ENCODE measurements at regions not wholly inside any gene's neighbourhood (a gene's known extent, or its start where the extent isn't known, plus 50 kb on each side); places are given as distances from the start of the nearest gene placed in this dataset.
A peak's percentile ranks its signal among the peaks of the same experiment; 100 is the strongest.
"Not testable (repeated sequence)": the region's sequence is repeated elsewhere in the genome, so short reads cannot be mapped to it uniquely, and the experiment has no call there.

- no peaks in the 10 kb centered on the region for H3K27me3 Mint-ChIP-seq
- ChIA-PET CTCF (ENCODE audit: partially characterized antibody) (no interaction called here), POLR2A (ENCODE audit: partially characterized antibody) (no interaction called here)
- H3K36me3 ChIP-seq (ENCODE audit: insufficient read depth, low read length): no peaks in the 10 kb centered on the region
- H3K9me3 ChIP-seq (ENCODE audit: control insufficient read depth in 1 of 2, low read length in 2 of 2): no peaks in the 10 kb centered on the region
- no peaks in the 10 kb centered on the region for H3K4me1 Mint-ChIP-seq
- no peak overlapping the region for H3K27ac ChIP-seq (ENCODE audit: low read depth, low read length)
- no peak overlapping the region for H3K27ac Mint-ChIP-seq
- H3K4me3 Mint-ChIP-seq: no peak overlapping the region
- DNase-seq: no peak
- no peak overlapping the region for H3K4me3 ChIP-seq (ENCODE audit: low read length in 2 of 2)
- H3K36me3 Mint-ChIP-seq: no peaks in the 10 kb centered on the region
- intact Hi-C loops (cut with micrococcal nuclease): no loop called here
- no peaks in the 10 kb centered on the region for H3K27me3 ChIP-seq (ENCODE audit: insufficient read depth, low read length)
- no peaks in the 10 kb centered on the region for H3K4me1 ChIP-seq (ENCODE audit: insufficient read depth, low read length)
- peaks cover 0 to 2% (median 0%) of the 10 kb centered on the region in 8 donors for H3K9me3 Mint-ChIP-seq
Measured at GRCh38 chr3:150236316-150237082, 171.6 kb upstream of the TSC22D2 start.

- ChIA-PET CTCF (ENCODE audit: partially characterized antibody) (no interaction called here), POLR2A (ENCODE audit: partially characterized antibody) (no interaction called here)
- H3K27ac ChIP-seq (ENCODE audit: low read depth, low read length): no peak overlapping the region
- Mint-ChIP-seq H3K4me3 (no peak overlapping the region), H3K4me1 (no peaks in the 10 kb centered on the region), H3K27ac (no peak overlapping the region), H3K9me3 (peaks cover 0 to 2% (median 0%) of the 10 kb centered on the region in 8 donors), H3K27me3 (no peaks in the 10 kb centered on the region), H3K36me3 (no peaks in the 10 kb centered on the region)
- no peaks in the 10 kb centered on the region for H3K36me3 ChIP-seq (ENCODE audit: insufficient read depth, low read length)
- H3K4me1 ChIP-seq (ENCODE audit: insufficient read depth, low read length): no peaks in the 10 kb centered on the region
- intact Hi-C loops (cut with micrococcal nuclease): no loop called here
- no peaks in the 10 kb centered on the region for H3K27me3 ChIP-seq (ENCODE audit: insufficient read depth, low read length)
- no peak for DNase-seq
- no peaks in the 10 kb centered on the region for H3K9me3 ChIP-seq (ENCODE audit: control insufficient read depth in 1 of 2, low read length in 2 of 2)
- no peak overlapping the region for H3K4me3 ChIP-seq (ENCODE audit: low read length in 2 of 2)
Measured at GRCh38 chr3:150235799-150236198, 172.3 kb upstream of the TSC22D2 start.

- Histone ChIP-seq H3K36me3 (ENCODE audit: insufficient read depth, low read length) (no peaks in the 10 kb centered on the region), H3K4me1 (ENCODE audit: insufficient read depth, low read length) (no peaks in the 10 kb centered on the region), H3K4me3 (ENCODE audit: low read length in 2 of 2) (no peak overlapping the region), H3K27me3 (ENCODE audit: insufficient read depth, low read length) (no peaks in the 10 kb centered on the region), H3K9me3 (ENCODE audit: control insufficient read depth in 1 of 2, low read length in 2 of 2) (no peaks in the 10 kb centered on the region), H3K27ac (ENCODE audit: low read depth, low read length) (no peak overlapping the region)
- intact Hi-C loops (cut with micrococcal nuclease): no loop called here
- Mint-ChIP-seq H3K4me1 (no peaks in the 10 kb centered on the region), H3K9me3 (no peaks in the 10 kb centered on the region), H3K4me3 (no peak overlapping the region), H3K36me3 (no peaks in the 10 kb centered on the region), H3K27ac (no peak overlapping the region), H3K27me3 (no peaks in the 10 kb centered on the region)
- ChIA-PET CTCF (ENCODE audit: partially characterized antibody) (interaction anchor here (1.3 kb wide), 2 partner anchors 10 to 12 kb away, joined by 3 to 9 read pairs; no protein-coding TSS in a partner anchor), POLR2A (ENCODE audit: partially characterized antibody) (no interaction called here)
- DNase-seq: no peak
Measured at GRCh38 chr3:150232992-150233451, 175.1 kb upstream of the TSC22D2 start.

GRCh38 chr3:150230037-150230436 lies 178.1 kb upstream of the TSC22D2 start:
- Histone ChIP-seq H3K9me3 (ENCODE audit: control insufficient read depth in 1 of 2, low read length in 2 of 2) (no peaks in the 10 kb centered on the region), H3K4me1 (ENCODE audit: insufficient read depth, low read length) (no peaks in the 10 kb centered on the region), H3K27me3 (ENCODE audit: insufficient read depth, low read length) (no peaks in the 10 kb centered on the region), H3K4me3 (ENCODE audit: low read length in 2 of 2) (no peak overlapping the region), H3K36me3 (ENCODE audit: insufficient read depth, low read length) (no peaks in the 10 kb centered on the region), H3K27ac (ENCODE audit: low read depth, low read length) (no peak overlapping the region)
- Mint-ChIP-seq H3K27me3 (peaks cover 6 to 9% of the 10 kb centered on the region in 2 donors), H3K27ac (no peak overlapping the region), H3K9me3 (no peaks in the 10 kb centered on the region), H3K36me3 (no peaks in the 10 kb centered on the region), H3K4me1 (no peaks in the 10 kb centered on the region), H3K4me3 (no peak overlapping the region)
- intact Hi-C loops (cut with micrococcal nuclease): no loop called here
- DNase-seq: no peak
- ChIA-PET POLR2A (ENCODE audit: partially characterized antibody) (no interaction called here), CTCF (ENCODE audit: partially characterized antibody) (interaction anchor here (1.1 to 1.9 kb wide), 3 partner anchors 10 to 264 kb away, joined by 3 to 11 read pairs (median 6); no protein-coding TSS in a partner anchor)

GRCh38 chr3:150228626-150229025 lies 179.5 kb upstream of the TSC22D2 start:
- intact Hi-C loops (cut with micrococcal nuclease): loop anchor here (1.0 kb wide), 1 partner anchor 267 kb away; no protein-coding TSS in a partner anchor
- CTCF ChIA-PET (ENCODE audit: partially characterized antibody): interaction anchor here (0.9 to 1.6 kb wide), 2 partner anchors 8 to 265 kb away, joined by 3 to 11 read pairs; no protein-coding TSS in a partner anchor

GRCh38 chr3:150227839-150228238 lies 180.3 kb upstream of the TSC22D2 start:
- ChIA-PET CTCF (ENCODE audit: partially characterized antibody) (interaction anchor here (0.9 kb wide), 1 partner anchor 266 kb away, joined by 3 read pairs; no protein-coding TSS in a partner anchor), POLR2A (ENCODE audit: partially characterized antibody) (no interaction called here)
- no peak overlapping the region for H3K27ac Mint-ChIP-seq
- H3K27me3 ChIP-seq (ENCODE audit: insufficient read depth, low read length): no peaks in the 10 kb centered on the region
- H3K4me3 Mint-ChIP-seq: no peak overlapping the region
- no peaks in the 10 kb centered on the region for H3K4me1 ChIP-seq (ENCODE audit: insufficient read depth, low read length)
- intact Hi-C loops (cut with micrococcal nuclease): loop anchor here (1.0 kb wide), 1 partner anchor 267 kb away; no protein-coding TSS in a partner anchor
- H3K36me3 ChIP-seq (ENCODE audit: insufficient read depth, low read length): no peaks in the 10 kb centered on the region
- no peaks in the 10 kb centered on the region for H3K36me3 Mint-ChIP-seq
- H3K4me1 Mint-ChIP-seq: no peaks in the 10 kb centered on the region
- peak in 1 of 5 donors; percentile 2 for DNase-seq
- H3K9me3 ChIP-seq (ENCODE audit: control insufficient read depth in 1 of 2, low read length in 2 of 2): no peaks in the 10 kb centered on the region
- H3K9me3 Mint-ChIP-seq: no peaks in the 10 kb centered on the region
- no peak overlapping the region for H3K27ac ChIP-seq (ENCODE audit: low read depth, low read length)
- no peak overlapping the region for H3K4me3 ChIP-seq (ENCODE audit: low read length in 2 of 2)
- peaks cover 22 to 23% of the 10 kb centered on the region in 2 donors for H3K27me3 Mint-ChIP-seq

More at GRCh38 chr3:150228626-150229025, 179.5 kb upstream of the TSC22D2 start:
- DNase-seq; H3K9me3 ChIP-seq (ENCODE audit: control insufficient read depth in 1 of 2, low read length in 2 of 2); H3K4me3 Mint-ChIP-seq; H3K36me3 ChIP-seq (ENCODE audit: insufficient read depth, low read length); H3K27ac Mint-ChIP-seq; H3K27ac ChIP-seq (ENCODE audit: low read depth, low read length); H3K27me3 ChIP-seq (ENCODE audit: insufficient read depth, low read length); H3K4me3 ChIP-seq (ENCODE audit: low read length in 2 of 2); H3K4me1 Mint-ChIP-seq; H3K9me3 Mint-ChIP-seq; H3K4me1 ChIP-seq (ENCODE audit: insufficient read depth, low read length); H3K36me3 Mint-ChIP-seq; POLR2A ChIA-PET (ENCODE audit: partially characterized antibody): not testable (repeated sequence)
- H3K27me3 Mint-ChIP-seq: peaks cover 18 to 20% of the 10 kb centered on the region in 2 donors

- H3K36me3 ChIP-seq (ENCODE audit: insufficient read depth, low read length): no peaks in the 10 kb centered on the region
- H3K4me3 ChIP-seq (ENCODE audit: low read length in 2 of 2): no peak overlapping the region
- H3K36me3 Mint-ChIP-seq: no peaks in the 10 kb centered on the region
- no peaks in the 10 kb centered on the region for H3K9me3 Mint-ChIP-seq
- H3K27ac Mint-ChIP-seq: peak overlapping the region in 1 of 7 donors; percentile 26
- H3K9me3 ChIP-seq (ENCODE audit: control insufficient read depth in 1 of 2, low read length in 2 of 2): no peaks in the 10 kb centered on the region
- no peak for DNase-seq
- ChIA-PET POLR2A (ENCODE audit: partially characterized antibody) (no interaction called here), CTCF (ENCODE audit: partially characterized antibody) (no interaction called here)
- peaks cover 0 to 4% (median 2%) of the 10 kb centered on the region in 4 donors for H3K4me1 Mint-ChIP-seq
- peaks cover 5% of the 10 kb centered on the region for H3K27me3 ChIP-seq (ENCODE audit: insufficient read depth, low read length)
- peaks cover 28 to 34% of the 10 kb centered on the region in 2 donors for H3K27me3 Mint-ChIP-seq
- no peak overlapping the region for H3K27ac ChIP-seq (ENCODE audit: low read depth, low read length)
- H3K4me1 ChIP-seq (ENCODE audit: insufficient read depth, low read length): peaks cover 5% of the 10 kb centered on the region
- H3K4me3 Mint-ChIP-seq: no peak overlapping the region
- intact Hi-C loops (cut with micrococcal nuclease): no loop called here
Measured at GRCh38 chr3:150225986-150226385, 182.1 kb upstream of the TSC22D2 start.

All from CD4-positive, alpha-beta memory T cell (primary cell).